ENCODE measurements at regions not wholly inside any gene's neighbourhood (a gene's known extent, or its start where the extent isn't known, plus 50 kb on each side); places are given as distances from the start of the nearest gene placed in this dataset.

GRCh38 chr20:56989516-56989915 lies 276.9 kb downstream of the BMP7 start:
- H3F3A ChIP-seq (ENCODE audit: low read depth): no peaks in the 10 kb centered on the region
- no peak overlapping the region for H3K27ac Mint-ChIP-seq
- H4K20me1 ChIP-seq (ENCODE audit: low read depth): no peaks in the 10 kb centered on the region
- H3K4me3 ChIP-seq: no peak overlapping the region
- peaks cover 16% of the 10 kb centered on the region for H3K27me3 Mint-ChIP-seq (ENCODE audit: insufficient read depth, low read depth)
- DNase-seq (ENCODE audit: low spot score): no peak
- no peak overlapping the region for H3K27ac ChIP-seq
- H3K27me3 ChIP-seq: no peaks in the 10 kb centered on the region
- TF ChIP-seq EZH2phosphoT487 (IDR thresholded peaks at IDR 0.05) (no peak), CTCF (IDR thresholded peaks at IDR 0.05) (no peak), EZH2 (IDR thresholded peaks at IDR 0.05) (no peak)
- H3K9ac ChIP-seq: no peak overlapping the region
- no peaks in the 10 kb centered on the region for H3K9me3 ChIP-seq (ENCODE audit: low read depth)
- H3K4me1 Mint-ChIP-seq: no peaks in the 10 kb centered on the region
- H2AFZ ChIP-seq (replicated peaks): no peak overlapping the region
- no peak overlapping the region for H3K4me3 Mint-ChIP-seq
- H3K36me3 ChIP-seq: no peaks in the 10 kb centered on the region
- no peak overlapping the region for H3K4me2 ChIP-seq
- H3K9me3 Mint-ChIP-seq: peaks cover 21% of the 10 kb centered on the region
- H3K4me1 ChIP-seq: no peaks in the 10 kb centered on the region
- H3K36me3 Mint-ChIP-seq: no peaks in the 10 kb centered on the region
- no peaks in the 10 kb centered on the region for H3K79me2 ChIP-seq (ENCODE audit: low read depth)

DNA sequence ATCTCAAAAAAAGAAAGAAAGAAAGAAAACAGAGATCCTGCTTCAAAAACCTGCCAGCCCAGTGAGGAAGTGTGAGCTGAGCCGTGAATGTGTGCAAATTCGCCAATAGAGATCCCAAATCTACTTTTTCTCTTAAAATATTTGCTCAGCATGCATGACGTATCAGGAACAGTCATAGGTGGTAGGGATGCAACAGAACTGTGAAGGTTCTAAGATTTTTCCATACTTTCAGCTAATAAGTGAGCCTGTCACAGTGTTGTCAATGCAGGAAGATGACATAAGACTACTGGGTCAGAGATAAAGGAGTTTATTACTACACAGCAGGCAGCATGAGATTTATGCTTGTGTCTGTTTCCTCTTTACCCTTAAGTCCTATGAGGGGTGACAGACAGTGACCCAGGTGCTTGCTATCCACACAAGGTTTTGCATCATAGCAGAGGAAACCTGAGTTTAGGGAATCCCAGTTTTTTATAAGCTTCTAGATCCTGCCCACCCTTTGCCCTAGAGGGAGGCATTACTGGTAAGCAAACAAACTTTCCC lies 273.4 kb downstream of the BMP7 start:
- no peak overlapping the region for H3K9ac ChIP-seq
- H3K79me2 ChIP-seq (ENCODE audit: low read depth): no peaks in the 10 kb centered on the region
- Mint-ChIP-seq H3K4me3 (no peak overlapping the region), H3K27ac (no peak overlapping the region), H3K9me3 (peaks cover under 1% of the 10 kb centered on the region), H3K27me3 (ENCODE audit: insufficient read depth, low read depth) (peaks cover 22% of the 10 kb centered on the region), H3K36me3 (no peaks in the 10 kb centered on the region), H3K4me1 (no peaks in the 10 kb centered on the region)
- DNase-seq (ENCODE audit: low spot score): no peak
- H3K4me2 ChIP-seq: no peak overlapping the region
- no peaks in the 10 kb centered on the region for H4K20me1 ChIP-seq (ENCODE audit: low read depth)
- no peak overlapping the region for H3K4me3 ChIP-seq
- H3K27me3 ChIP-seq: no peaks in the 10 kb centered on the region
- no peak overlapping the region for H3K27ac ChIP-seq
- H3F3A ChIP-seq (ENCODE audit: low read depth): peaks cover 5% of the 10 kb centered on the region
- no peaks in the 10 kb centered on the region for H3K4me1 ChIP-seq
- H3K9me3 ChIP-seq (ENCODE audit: low read depth): no peaks in the 10 kb centered on the region
- H3K36me3 ChIP-seq: no peaks in the 10 kb centered on the region
- no peak for TF ChIP-seq EZH2 (IDR thresholded peaks at IDR 0.05)
- no peak for TF ChIP-seq CTCF (IDR thresholded peaks at IDR 0.05)
- no peak for TF ChIP-seq EZH2phosphoT487 (IDR thresholded peaks at IDR 0.05)
- no peak overlapping the region for H2AFZ ChIP-seq (replicated peaks)

- no peaks in the 10 kb centered on the region for H3K36me3 Mint-ChIP-seq
- H3K36me3 ChIP-seq: no peaks in the 10 kb centered on the region
- no peak overlapping the region for H2AFZ ChIP-seq (replicated peaks)
- no peak overlapping the region for H3K27ac Mint-ChIP-seq
- peaks cover 16% of the 10 kb centered on the region for H3K27me3 Mint-ChIP-seq (ENCODE audit: insufficient read depth, low read depth)
- H3K4me1 ChIP-seq: no peaks in the 10 kb centered on the region
- no peak overlapping the region for H3K27ac ChIP-seq
- peaks cover 5% of the 10 kb centered on the region for H3F3A ChIP-seq (ENCODE audit: low read depth)
- DNase-seq (ENCODE audit: low spot score): no peak
- no peaks in the 10 kb centered on the region for H3K27me3 ChIP-seq
- no peaks in the 10 kb centered on the region for H4K20me1 ChIP-seq (ENCODE audit: low read depth)
- no peak overlapping the region for H3K4me2 ChIP-seq
- no peaks in the 10 kb centered on the region for H3K79me2 ChIP-seq (ENCODE audit: low read depth)
- no peak overlapping the region for H3K9ac ChIP-seq
- H3K4me3 ChIP-seq: no peak overlapping the region
- no peaks in the 10 kb centered on the region for H3K4me1 Mint-ChIP-seq
- no peak overlapping the region for H3K4me3 Mint-ChIP-seq
- no peak for TF ChIP-seq CTCF (IDR thresholded peaks at IDR 0.05)
- no peak for TF ChIP-seq EZH2 (IDR thresholded peaks at IDR 0.05)
- no peak for TF ChIP-seq EZH2phosphoT487 (IDR thresholded peaks at IDR 0.05)
- H3K9me3 Mint-ChIP-seq: peaks cover 7% of the 10 kb centered on the region
- H3K9me3 ChIP-seq (ENCODE audit: low read depth): no peaks in the 10 kb centered on the region
Observed at GRCh38 chr20:56994006-56994405, 272.4 kb downstream of the BMP7 start.
